GM12892 (cell line): ENCODE measurements at regions not wholly inside any gene's neighbourhood (a gene's known extent, or its start where the extent isn't known, plus 50 kb on each side); places are given as distances from the start of the nearest gene placed in this dataset.

Source experiments
- POLR2A ChIP-seq: IDR thresholded peaks from 2 replicates; pipeline ENCODE4 v1.6.1; 2011; ENCODE audit warnings: low read depth, low read length, control low read depth
- POLR2AphosphoS5 ChIP-seq: IDR thresholded peaks from 2 replicates; pipeline ENCODE4 v1.6.1; 2011; ENCODE audit warnings: low read depth, low read length, control low read depth

DNA sequence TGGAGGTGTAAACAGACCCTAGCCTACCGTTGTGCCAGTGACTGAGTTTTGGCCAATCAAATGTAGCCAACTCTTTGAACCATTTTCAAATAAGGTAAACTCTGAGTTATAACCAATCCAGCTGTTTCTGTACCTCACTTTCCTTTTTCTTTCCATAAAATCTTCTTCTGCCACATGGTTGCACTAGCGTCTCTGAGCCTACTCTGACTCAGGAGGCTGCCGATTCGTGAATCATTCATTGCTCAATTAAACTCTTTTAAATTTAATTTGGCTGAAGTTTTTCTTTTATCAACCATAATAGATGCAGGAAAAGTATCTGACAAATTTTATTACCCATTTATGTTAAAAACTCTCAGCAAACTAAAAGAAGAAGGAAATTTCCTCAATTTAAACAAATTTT, 111.5 kb upstream of the LYPLAL1 start:
- TF ChIP-seq POLR2AphosphoS5 (no peak), POLR2A (no peak)
